ENCODE measurements at regions not wholly inside any gene's neighbourhood (a gene's known extent, or its start where the extent isn't known, plus 50 kb on each side); places are given as distances from the start of the nearest gene placed in this dataset.
"Not testable (repeated sequence)": the region's sequence is repeated elsewhere in the genome, so short reads cannot be mapped to it uniquely, and the experiment has no call there.

- H3K4me3 Mint-ChIP-seq; POLR2A ChIA-PET (ENCODE audit: partially characterized antibody); CTCF ChIA-PET (ENCODE audit: partially characterized antibody): not testable (repeated sequence)
Observed at GRCh38 chr2:44106509-44106908, 62.2 kb upstream of the PPM1B start.

DNA sequence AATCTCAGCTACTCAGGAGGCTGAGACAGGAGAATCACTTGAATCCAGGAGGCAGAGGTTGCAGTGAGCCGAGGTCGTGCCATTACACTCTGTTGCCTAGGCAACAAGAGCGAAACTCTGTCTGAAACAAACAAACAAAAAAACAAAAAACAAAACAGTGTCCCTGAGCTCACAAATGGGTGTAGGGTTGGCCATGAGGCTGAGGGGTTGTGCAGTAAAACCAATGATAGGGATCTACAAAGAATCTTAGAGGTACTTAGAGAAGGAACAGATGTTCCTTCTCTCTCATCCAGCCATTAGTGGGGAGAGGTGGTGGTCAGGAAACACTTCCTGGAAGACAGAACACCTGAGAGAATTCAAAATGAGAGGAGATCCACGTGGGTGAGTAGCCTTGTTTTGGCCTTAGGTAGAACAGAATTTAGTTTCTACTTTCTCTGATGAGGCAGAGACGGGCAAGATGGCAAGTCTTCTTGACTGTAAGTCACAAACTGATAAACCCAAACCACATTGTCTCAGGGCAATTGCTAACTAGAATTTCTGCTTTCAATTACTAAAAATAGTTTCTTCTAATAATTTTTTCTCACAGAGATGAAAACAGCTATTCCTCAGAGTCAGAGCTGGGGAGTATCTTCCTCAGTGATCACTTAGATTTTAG lies 61.5 kb upstream of the PPM1B start:
- Mint-ChIP-seq H3K27ac (peak overlapping the region in 2 of 7 donors; percentile 23 to 38), H3K36me3 (no peaks in the 10 kb centered on the region), H3K9me3 (no peaks in the 10 kb centered on the region), H3K4me1 (peaks cover 0 to 16% (median 0%) of the 10 kb centered on the region in 4 donors), H3K4me3 (no peak overlapping the region), H3K27me3 (peaks cover 0 to 2% of the 10 kb centered on the region in 2 donors)
- H3K4me3 ChIP-seq (ENCODE audit: low read length in 2 of 2): no peak overlapping the region
- intact Hi-C loops (cut with micrococcal nuclease): no loop called here
- H3K9me3 ChIP-seq (ENCODE audit: control insufficient read depth in 1 of 2, low read length in 2 of 2): no peaks in the 10 kb centered on the region
- POLR2A ChIA-PET (ENCODE audit: partially characterized antibody): interaction anchor here (0.8 kb wide), 1 partner anchor 18 kb away, joined by 3 read pairs; no protein-coding TSS in a partner anchor
- no peak overlapping the region for H3K27ac ChIP-seq (ENCODE audit: low read depth, low read length)
- CTCF ChIA-PET (ENCODE audit: partially characterized antibody): interaction anchor here (1.2 to 1.3 kb wide), 2 partner anchors 10 to 12 kb away, joined by 3 read pairs; no protein-coding TSS in a partner anchor
- DNase-seq: no peak
- H3K36me3 ChIP-seq (ENCODE audit: insufficient read depth, low read length): no peaks in the 10 kb centered on the region
- H3K27me3 ChIP-seq (ENCODE audit: insufficient read depth, low read length): no peaks in the 10 kb centered on the region
- H3K4me1 ChIP-seq (ENCODE audit: insufficient read depth, low read length): no peaks in the 10 kb centered on the region

More at GRCh38 chr2:44106509-44106908, 62.2 kb upstream of the PPM1B start:
- H3K9me3 ChIP-seq (ENCODE audit: control insufficient read depth in 1 of 2, low read length in 2 of 2); H3K27me3 ChIP-seq (ENCODE audit: insufficient read depth, low read length); H3K36me3 Mint-ChIP-seq; intact Hi-C loops (cut with micrococcal nuclease); H3K9me3 Mint-ChIP-seq; H3K27ac ChIP-seq (ENCODE audit: low read depth, low read length); H3K27me3 Mint-ChIP-seq; H3K36me3 ChIP-seq (ENCODE audit: insufficient read depth, low read length); H3K4me3 ChIP-seq (ENCODE audit: low read length in 2 of 2); H3K4me1 ChIP-seq (ENCODE audit: insufficient read depth, low read length); DNase-seq; H3K27ac Mint-ChIP-seq: not testable (repeated sequence)
- H3K4me1 Mint-ChIP-seq: peaks cover 0 to 16% (median 0%) of the 10 kb centered on the region in 4 donors

GRCh38 chr2:44107974-44108373 lies 60.7 kb upstream of the PPM1B start:
- no peak overlapping the region for H3K27ac ChIP-seq (ENCODE audit: low read depth, low read length)
- ChIA-PET POLR2A (ENCODE audit: partially characterized antibody) (interaction anchor here (0.8 kb wide), 1 partner anchor 19 kb away, joined by 3 read pairs; no protein-coding TSS in a partner anchor), CTCF (ENCODE audit: partially characterized antibody) (interaction anchor here (1.0 to 1.3 kb wide), 3 partner anchors 9 to 20 kb away, joined by 3 read pairs; no protein-coding TSS in a partner anchor)
- no peaks in the 10 kb centered on the region for H3K36me3 Mint-ChIP-seq
- H3K4me3 ChIP-seq (ENCODE audit: low read length in 2 of 2): no peak overlapping the region
- no peaks in the 10 kb centered on the region for H3K27me3 ChIP-seq (ENCODE audit: insufficient read depth, low read length)
- no peaks in the 10 kb centered on the region for H3K9me3 ChIP-seq (ENCODE audit: control insufficient read depth in 1 of 2, low read length in 2 of 2)
- no peaks in the 10 kb centered on the region for H3K9me3 Mint-ChIP-seq
- intact Hi-C loops (cut with micrococcal nuclease): no loop called here
- no peak overlapping the region for H3K4me3 Mint-ChIP-seq
- peaks cover 0 to 2% of the 10 kb centered on the region in 2 donors for H3K27me3 Mint-ChIP-seq
- H3K4me1 Mint-ChIP-seq: peaks cover 0 to 16% (median 0%) of the 10 kb centered on the region in 4 donors
- DNase-seq: no peak
- no peaks in the 10 kb centered on the region for H3K36me3 ChIP-seq (ENCODE audit: insufficient read depth, low read length)
- H3K4me1 ChIP-seq (ENCODE audit: insufficient read depth, low read length): no peaks in the 10 kb centered on the region
- no peak overlapping the region for H3K27ac Mint-ChIP-seq

DNA sequence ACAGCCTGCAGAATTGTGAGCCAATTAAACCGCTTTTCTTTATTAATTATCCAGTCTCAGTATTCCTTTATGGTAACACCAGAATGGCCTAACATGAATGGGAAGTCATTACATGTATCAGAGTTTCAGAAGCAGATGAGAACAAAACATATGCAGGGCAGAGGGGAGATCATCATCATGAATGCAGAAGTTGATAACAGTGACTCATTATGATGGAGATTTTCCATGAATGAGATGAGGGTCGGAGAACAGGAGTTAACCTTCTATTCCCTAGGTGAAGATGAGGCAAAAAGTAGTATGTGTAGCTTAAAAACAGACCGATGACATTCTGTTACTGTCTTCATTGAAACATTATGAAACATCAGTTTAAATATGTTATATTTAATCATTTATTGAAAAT lies 59.5 kb upstream of the PPM1B start:
- CTCF ChIA-PET (ENCODE audit: partially characterized antibody): no interaction called here
- Mint-ChIP-seq H3K9me3 (no peaks in the 10 kb centered on the region), H3K4me1 (peaks cover 0 to 16% (median 0%) of the 10 kb centered on the region in 4 donors), H3K27ac (no peak overlapping the region), H3K36me3 (no peaks in the 10 kb centered on the region), H3K27me3 (peaks cover 0 to 2% of the 10 kb centered on the region in 2 donors), H3K4me3 (no peak overlapping the region)
- H3K9me3 ChIP-seq (ENCODE audit: control insufficient read depth in 1 of 2, low read length in 2 of 2): no peaks in the 10 kb centered on the region
- no peaks in the 10 kb centered on the region for H3K27me3 ChIP-seq (ENCODE audit: insufficient read depth, low read length)
- H3K4me3 ChIP-seq (ENCODE audit: low read length in 2 of 2): no peak overlapping the region
- intact Hi-C loops (cut with micrococcal nuclease): no loop called here
- DNase-seq: no peak
- no peaks in the 10 kb centered on the region for H3K36me3 ChIP-seq (ENCODE audit: insufficient read depth, low read length)
- no peaks in the 10 kb centered on the region for H3K4me1 ChIP-seq (ENCODE audit: insufficient read depth, low read length)
- POLR2A ChIA-PET (ENCODE audit: partially characterized antibody): no interaction called here
- H3K27ac ChIP-seq (ENCODE audit: low read depth, low read length): no peak overlapping the region

GRCh38 chr2:44110444-44110843 lies 58.2 kb upstream of the PPM1B start:
- POLR2A ChIA-PET (ENCODE audit: partially characterized antibody): no interaction called here
- Histone ChIP-seq H3K27me3 (ENCODE audit: insufficient read depth, low read length) (no peaks in the 10 kb centered on the region), H3K27ac (ENCODE audit: low read depth, low read length) (no peak overlapping the region), H3K9me3 (ENCODE audit: control insufficient read depth in 1 of 2, low read length in 2 of 2) (no peaks in the 10 kb centered on the region), H3K4me1 (ENCODE audit: insufficient read depth, low read length) (no peaks in the 10 kb centered on the region), H3K4me3 (ENCODE audit: low read length in 2 of 2) (no peak overlapping the region), H3K36me3 (ENCODE audit: insufficient read depth, low read length) (no peaks in the 10 kb centered on the region)
- Mint-ChIP-seq H3K4me1 (peaks cover 0 to 8% (median 0%) of the 10 kb centered on the region in 4 donors), H3K27ac (no peak overlapping the region), H3K4me3 (no peak overlapping the region), H3K9me3 (no peaks in the 10 kb centered on the region), H3K27me3 (peaks cover 0 to 2% of the 10 kb centered on the region in 2 donors), H3K36me3 (no peaks in the 10 kb centered on the region)
- no peak for DNase-seq
- CTCF ChIA-PET (ENCODE audit: partially characterized antibody): no interaction called here
- intact Hi-C loops (cut with micrococcal nuclease): no loop called here

DNA sequence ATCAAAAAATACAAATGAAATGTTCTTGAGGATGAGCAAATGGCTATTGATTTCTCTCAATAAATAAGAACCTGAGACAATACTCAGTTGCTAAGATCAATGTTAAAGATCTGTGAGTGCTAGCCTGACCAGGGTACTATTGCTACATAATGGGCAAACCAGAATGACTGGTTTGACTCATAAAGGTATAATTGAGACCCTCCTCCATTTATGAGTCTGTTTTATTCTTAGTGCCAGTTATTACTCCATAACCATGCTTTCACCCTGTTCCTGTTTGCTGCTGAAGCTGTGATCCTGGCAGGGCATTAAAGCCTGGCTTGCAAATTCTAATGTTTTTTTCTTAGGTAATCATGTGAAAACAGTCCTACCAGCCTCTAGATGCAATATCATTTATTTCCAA lies 56.6 kb upstream of the PPM1B start:
- ChIA-PET CTCF (ENCODE audit: partially characterized antibody) (interaction anchor here (1.1 kb wide), 1 partner anchor 24 kb away, joined by 3 read pairs; no protein-coding TSS in a partner anchor), POLR2A (ENCODE audit: partially characterized antibody) (no interaction called here)
- Histone ChIP-seq H3K27ac (ENCODE audit: low read depth, low read length) (no peak overlapping the region), H3K4me3 (ENCODE audit: low read length in 2 of 2) (no peak overlapping the region), H3K9me3 (ENCODE audit: control insufficient read depth in 1 of 2, low read length in 2 of 2) (no peaks in the 10 kb centered on the region), H3K4me1 (ENCODE audit: insufficient read depth, low read length) (no peaks in the 10 kb centered on the region), H3K27me3 (ENCODE audit: insufficient read depth, low read length) (no peaks in the 10 kb centered on the region), H3K36me3 (ENCODE audit: insufficient read depth, low read length) (no peaks in the 10 kb centered on the region)
- peaks cover 0 to 2% (median 0%) of the 10 kb centered on the region in 4 donors for H3K4me1 Mint-ChIP-seq
- H3K9me3 Mint-ChIP-seq: no peaks in the 10 kb centered on the region
- no peak overlapping the region for H3K4me3 Mint-ChIP-seq
- no peaks in the 10 kb centered on the region for H3K36me3 Mint-ChIP-seq
- H3K27me3 Mint-ChIP-seq: peaks cover 0 to 2% of the 10 kb centered on the region in 2 donors
- no peak for DNase-seq
- no peak overlapping the region for H3K27ac Mint-ChIP-seq
- intact Hi-C loops (cut with micrococcal nuclease): no loop called here

- Mint-ChIP-seq H3K27ac (no peak overlapping the region), H3K27me3 (no peaks in the 10 kb centered on the region), H3K9me3 (no peaks in the 10 kb centered on the region), H3K4me3 (no peak overlapping the region), H3K36me3 (no peaks in the 10 kb centered on the region), H3K4me1 (peaks cover 7 to 15% (median 12%) of the 10 kb centered on the region in 4 donors)
- DNase-seq: no peak
- H3K27me3 ChIP-seq (ENCODE audit: insufficient read depth, low read length): no peaks in the 10 kb centered on the region
- ChIA-PET POLR2A (ENCODE audit: partially characterized antibody) (no interaction called here), CTCF (ENCODE audit: partially characterized antibody) (interaction anchor here (1.3 kb wide), 1 partner anchor 8 kb away, joined by 3 read pairs; no protein-coding TSS in a partner anchor)
- H3K4me1 ChIP-seq (ENCODE audit: insufficient read depth, low read length): peaks cover 12% of the 10 kb centered on the region
- no peaks in the 10 kb centered on the region for H3K9me3 ChIP-seq (ENCODE audit: control insufficient read depth in 1 of 2, low read length in 2 of 2)
- intact Hi-C loops (cut with micrococcal nuclease): no loop called here
- H3K27ac ChIP-seq (ENCODE audit: low read depth, low read length): no peak overlapping the region
- H3K36me3 ChIP-seq (ENCODE audit: insufficient read depth, low read length): no peaks in the 10 kb centered on the region
- H3K4me3 ChIP-seq (ENCODE audit: low read length in 2 of 2): no peak overlapping the region
Observed at GRCh38 chr2:44116319-44116718, 52.4 kb upstream of the PPM1B start.

Measured in CD4-positive, alpha-beta memory T cell (primary cell).